NCI-H524 treated with DMSO at 0.1 percent for 48 hours (cell line): ENCODE measurements at regions not wholly inside any gene's neighbourhood (a gene's known extent, or its start where the extent isn't known, plus 50 kb on each side); places are given as distances from the start of the nearest gene placed in this dataset.

Experiments
- DNase-seq: peaks from one replicate; lab custom pipeline; 2025; lab: John Stamatoyannopoulos, UW

GRCh38 chr10:3426190-3426845 lies 253.7 kb upstream of the PITRM1 start:
- DNase-seq = no peak

GRCh38 chr10:3425716-3426115 lies 253.1 kb upstream of the PITRM1 start:
- no peak for DNase-seq

- no peak for DNase-seq
Measured at GRCh38 chr10:3425261-3425660, 252.7 kb upstream of the PITRM1 start.

GRCh38 chr10:3424111-3424851 lies 251.7 kb upstream of the PITRM1 start:
- no peak for DNase-seq

GRCh38 chr10:3423384-3423783 lies 250.8 kb upstream of the PITRM1 start:
- DNase-seq = no peak

- no peak for DNase-seq
Measured at GRCh38 chr10:3422282-3422681, 249.7 kb upstream of the PITRM1 start.

- DNase-seq = no peak
Measured at GRCh38 chr10:3421537-3422257, 249.1 kb upstream of the PITRM1 start.

- no peak for DNase-seq
Measured at GRCh38 chr10:3420527-3421469, 248.2 kb upstream of the PITRM1 start.

GRCh38 chr10:3419719-3420495 lies 247.3 kb upstream of the PITRM1 start:
- DNase-seq = no peak

- no peak for DNase-seq
Measured at GRCh38 chr10:3418926-3419325, 246.3 kb upstream of the PITRM1 start.

- no peak for DNase-seq
Measured at GRCh38 chr10:3418041-3418754, 245.6 kb upstream of the PITRM1 start.

- no peak for DNase-seq
Measured at GRCh38 chr10:3417096-3417495, 244.5 kb upstream of the PITRM1 start.

GRCh38 chr10:3415878-3416605 lies 243.5 kb upstream of the PITRM1 start:
- DNase-seq = no peak

GRCh38 chr10:3415038-3415736 lies 242.6 kb upstream of the PITRM1 start:
- no peak for DNase-seq

- DNase-seq = no peak
Measured at GRCh38 chr10:3414667-3415023, 242.1 kb upstream of the PITRM1 start.

- no peak for DNase-seq
Measured at GRCh38 chr10:3413937-3414666, 241.5 kb upstream of the PITRM1 start.

GRCh38 chr10:3412646-3413045 lies 240.1 kb upstream of the PITRM1 start:
- DNase-seq = no peak

- no peak for DNase-seq
Measured at GRCh38 chr10:3412071-3412582, 239.5 kb upstream of the PITRM1 start.
